HG03045 (cell line): ENCODE measurements at regions not wholly inside any gene's neighbourhood (a gene's known extent, or its start where the extent isn't known, plus 50 kb on each side); places are given as distances from the start of the nearest gene placed in this dataset.

Experiments
- ATAC-seq: cut with Tn5 transposase; IDR thresholded peaks from one replicate; pipeline ENCODE4 v1.9.1; 2021; ENCODE audit warnings: mild to moderate bottlenecking, moderate library complexity; ENCODE audit not compliant: unreplicated experiment

DNA sequence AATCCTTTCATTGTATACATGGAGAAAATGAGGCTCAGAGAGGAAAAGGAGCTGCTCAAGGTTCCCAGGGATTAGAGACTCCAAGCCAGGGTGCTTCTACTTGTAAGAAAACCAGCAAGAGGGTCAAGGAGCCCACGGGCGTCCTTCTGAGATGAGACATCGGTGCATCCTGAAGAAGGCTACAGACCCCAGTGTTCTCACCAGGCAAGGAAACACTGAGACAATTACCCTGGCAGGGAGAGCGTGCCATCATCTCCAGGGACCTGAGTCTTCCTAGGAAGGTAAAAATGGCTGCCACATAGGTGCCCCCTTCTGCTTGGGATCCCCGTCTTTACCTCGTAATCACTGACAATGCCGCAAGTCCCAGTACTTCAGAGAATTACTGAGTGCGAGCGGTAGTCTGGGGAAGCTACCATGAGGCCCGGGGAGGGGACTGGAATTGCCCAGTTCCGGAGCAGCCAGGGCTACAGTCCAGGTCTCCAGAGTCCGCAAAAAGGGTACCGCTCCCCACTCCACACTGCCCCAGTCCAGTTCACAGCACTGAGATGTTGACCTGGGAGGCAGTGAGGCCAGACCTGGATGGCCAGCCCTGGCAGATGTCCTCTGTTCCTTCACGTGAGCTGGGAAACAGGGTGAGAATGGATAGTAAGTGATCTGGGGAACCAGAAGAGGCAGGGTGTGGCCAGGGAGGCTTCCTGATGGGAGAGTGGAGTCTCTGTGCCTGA lies 164.7 kb upstream of the SMAD3 start:
- no peak for ATAC-seq

DNA sequence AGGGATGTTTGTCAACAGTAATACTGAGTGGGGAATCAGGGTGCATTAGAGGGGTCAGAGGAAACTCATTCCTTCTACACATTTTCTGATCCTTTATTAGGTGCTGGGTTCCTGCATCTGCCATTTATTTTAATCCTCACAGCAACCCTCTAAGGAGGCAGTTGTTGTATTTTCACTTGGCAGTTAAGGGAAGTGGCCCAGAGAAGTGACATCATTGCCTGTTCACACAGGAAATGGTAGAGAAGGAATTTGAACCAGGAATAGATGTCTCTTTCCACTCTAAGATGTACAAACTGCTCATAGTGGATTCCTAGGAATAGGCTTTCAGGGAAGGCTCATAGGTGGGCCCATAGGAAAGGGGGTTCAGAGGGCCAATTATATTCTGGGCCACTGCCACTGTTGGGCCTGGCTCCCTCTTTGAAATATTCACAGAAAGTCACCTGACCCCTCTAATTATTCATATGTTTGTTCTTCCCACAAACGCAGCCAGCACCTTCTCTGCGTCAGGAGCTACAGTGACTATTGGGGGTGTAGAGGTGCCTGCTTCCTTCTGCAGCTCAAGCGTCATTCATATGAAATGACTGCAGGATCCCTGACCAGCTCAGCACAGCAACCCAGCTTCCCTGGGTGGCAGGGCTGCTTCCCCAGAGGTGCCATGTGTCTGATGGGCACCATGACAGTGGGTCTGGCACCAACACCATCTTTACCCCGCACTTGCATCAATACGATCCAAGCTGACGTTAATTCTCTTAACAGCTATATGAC lies 163.9 kb upstream of the SMAD3 start:
- ATAC-seq = no peak

DNA sequence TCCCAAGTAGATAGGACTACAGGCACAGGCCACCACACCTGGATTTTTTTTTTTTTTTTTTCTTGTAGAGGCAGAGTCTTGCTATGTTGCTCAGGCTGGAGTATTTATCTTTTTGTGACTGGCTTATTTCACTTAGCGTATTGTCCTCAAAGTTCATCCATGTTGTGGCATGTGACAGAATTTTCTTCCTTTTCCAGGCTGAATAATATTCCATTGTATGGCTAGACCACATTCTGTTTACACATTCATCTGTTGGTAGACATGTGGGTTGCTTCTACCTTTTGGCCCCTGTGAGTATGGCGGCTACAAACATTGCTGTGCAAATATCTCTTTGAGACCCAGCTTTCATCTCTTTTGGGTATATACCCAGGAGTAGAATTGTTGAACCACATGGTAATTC lies 160.2 kb upstream of the SMAD3 start:
- ATAC-seq = no peak

DNA sequence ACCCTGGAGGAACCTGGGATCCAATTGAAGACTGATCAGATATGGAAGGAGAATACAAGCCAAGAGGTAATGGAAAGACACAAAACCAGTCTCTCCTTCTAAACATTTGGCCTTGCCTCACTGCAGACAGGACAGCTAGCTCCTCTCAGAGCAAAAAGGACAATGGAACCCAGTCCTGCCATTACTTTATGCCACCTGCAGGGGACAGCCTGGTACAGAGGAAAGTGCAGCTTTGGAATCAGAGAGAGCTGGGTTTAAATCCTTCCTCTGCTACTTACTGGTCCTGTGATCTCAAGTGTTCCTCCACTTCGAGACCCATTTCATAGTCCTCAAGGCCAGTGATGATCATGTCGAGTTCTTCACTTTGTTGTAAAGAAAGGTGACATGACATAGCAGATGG lies 159.4 kb upstream of the SMAD3 start:
- ATAC-seq = no peak

DNA sequence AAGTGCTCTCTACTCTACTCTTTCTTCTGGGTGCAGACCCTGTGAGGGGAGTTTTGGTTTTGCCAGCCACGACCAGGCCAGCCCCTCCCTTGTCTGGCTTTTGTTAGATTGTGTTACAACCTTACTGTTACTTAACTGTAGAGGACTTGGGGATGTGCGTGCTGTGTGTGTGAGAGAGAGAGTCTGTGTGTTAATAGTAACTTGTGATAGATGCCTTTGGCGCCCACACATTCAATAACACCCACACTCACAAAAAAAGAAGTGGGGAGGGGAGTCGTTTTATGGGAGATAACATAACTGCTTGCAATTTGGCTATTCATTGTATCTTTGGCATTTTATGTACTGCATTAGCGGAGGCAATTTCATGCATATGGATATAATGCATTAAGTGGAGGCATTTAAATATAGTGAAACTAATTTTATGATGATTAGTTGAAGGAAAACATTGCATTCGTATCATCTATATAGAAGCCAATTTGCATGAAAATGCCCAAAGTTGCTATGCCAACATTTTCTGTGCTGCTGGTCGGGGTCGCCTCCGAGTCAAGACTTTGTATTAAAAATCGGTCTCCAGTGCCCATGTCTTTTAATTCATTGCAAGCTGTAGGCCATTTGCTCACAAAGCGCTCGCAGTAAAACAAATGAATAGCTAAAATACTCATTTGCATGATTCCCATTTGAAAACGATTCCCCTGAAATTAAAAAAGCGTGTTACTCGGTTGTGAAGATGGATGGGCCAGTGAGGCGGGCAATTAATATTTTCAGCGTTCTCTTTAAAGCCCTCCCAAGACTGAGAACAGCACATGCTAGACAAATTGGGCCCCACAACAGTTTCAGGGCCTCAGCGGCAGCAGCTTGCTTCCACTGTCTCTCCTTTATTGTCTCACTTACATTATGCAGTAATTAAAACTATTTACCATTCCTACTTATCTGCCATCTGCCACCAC lies 158.5 kb upstream of the SMAD3 start:
- no peak for ATAC-seq

DNA sequence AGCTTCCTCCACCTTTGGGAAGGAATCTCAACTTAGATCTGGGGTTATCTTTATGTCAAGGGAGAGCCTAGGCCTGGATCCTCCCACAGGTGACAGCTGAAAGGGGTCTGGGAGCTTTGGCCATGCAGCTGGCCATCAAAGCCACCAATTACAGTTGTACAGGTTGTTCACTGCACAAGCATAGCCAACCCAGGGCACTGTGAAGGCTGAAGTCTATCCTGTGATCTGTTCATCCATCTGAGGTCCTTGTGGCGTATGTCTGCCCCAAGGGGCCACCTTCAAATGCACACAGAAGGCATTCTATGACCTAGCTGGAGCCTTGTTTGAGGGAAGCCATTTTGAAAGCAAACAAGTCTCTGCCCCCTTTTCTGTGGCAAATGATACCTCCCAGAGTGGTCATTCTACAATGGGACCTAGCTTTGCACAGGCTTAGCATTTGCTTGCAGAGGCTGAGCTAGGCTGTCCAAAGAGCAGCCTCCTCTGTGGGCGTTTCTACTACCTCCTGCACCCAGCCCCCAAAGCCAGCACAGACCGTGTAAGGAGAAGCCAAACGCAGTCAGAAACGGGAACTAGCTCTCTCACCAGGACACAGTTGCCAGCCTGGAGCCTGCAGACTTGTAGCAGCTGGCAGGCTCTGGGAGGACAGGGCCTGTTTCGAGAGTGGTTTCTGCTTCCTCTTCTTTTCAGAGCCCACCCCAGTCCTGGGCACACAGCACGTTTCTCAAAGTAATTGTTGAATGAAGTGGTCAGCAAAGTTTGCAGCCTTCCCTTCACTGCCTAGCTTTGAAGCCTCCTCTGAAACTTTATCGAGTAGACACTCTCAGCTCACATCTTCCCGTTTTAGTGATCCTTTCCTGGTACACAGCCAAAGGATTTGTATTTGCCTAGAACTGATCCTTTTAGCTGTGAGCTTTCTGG lies 157.3 kb upstream of the SMAD3 start:
- ATAC-seq = no peak

DNA sequence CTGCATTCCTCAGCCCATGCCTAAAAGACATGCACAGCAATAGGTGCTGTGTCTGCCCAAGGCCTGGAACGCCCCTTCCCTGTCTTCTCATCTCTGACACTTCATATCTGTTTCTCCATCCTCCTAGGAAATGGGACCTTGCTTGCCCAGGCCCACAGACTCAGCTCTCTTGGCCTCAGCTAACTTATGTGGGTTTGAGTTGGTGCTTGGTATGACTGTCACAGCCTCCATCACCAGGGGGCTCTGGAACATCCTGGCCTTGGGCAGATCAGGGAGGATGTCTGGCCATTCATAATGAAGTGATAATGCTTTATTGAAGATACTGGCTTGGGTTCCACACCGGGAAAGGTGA lies 156.7 kb upstream of the SMAD3 start:
- ATAC-seq = no peak

DNA sequence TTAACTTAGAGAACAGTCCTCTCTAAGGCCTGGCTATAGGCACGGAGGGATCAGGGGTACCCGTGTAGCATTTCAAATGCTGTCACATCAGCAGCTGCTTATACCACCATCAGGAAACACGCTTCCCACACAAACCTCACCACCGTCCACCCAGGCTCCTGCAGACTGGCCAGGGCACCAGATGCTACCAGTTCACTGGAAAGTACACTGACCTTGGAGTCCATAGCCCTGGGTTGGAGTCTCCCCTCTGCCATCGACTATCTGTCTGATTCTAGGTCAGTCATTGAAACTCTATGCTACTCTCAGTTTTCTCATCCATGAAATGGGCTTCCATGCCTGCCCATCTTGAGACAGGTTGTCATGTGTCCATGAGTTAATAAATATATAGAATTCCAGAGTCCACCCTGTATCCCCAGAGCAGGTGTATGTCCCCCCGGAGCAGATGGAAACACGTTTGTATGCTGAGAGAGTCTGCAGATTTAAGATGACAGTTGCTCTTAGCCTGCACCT lies 156.0 kb upstream of the SMAD3 start:
- no peak for ATAC-seq

DNA sequence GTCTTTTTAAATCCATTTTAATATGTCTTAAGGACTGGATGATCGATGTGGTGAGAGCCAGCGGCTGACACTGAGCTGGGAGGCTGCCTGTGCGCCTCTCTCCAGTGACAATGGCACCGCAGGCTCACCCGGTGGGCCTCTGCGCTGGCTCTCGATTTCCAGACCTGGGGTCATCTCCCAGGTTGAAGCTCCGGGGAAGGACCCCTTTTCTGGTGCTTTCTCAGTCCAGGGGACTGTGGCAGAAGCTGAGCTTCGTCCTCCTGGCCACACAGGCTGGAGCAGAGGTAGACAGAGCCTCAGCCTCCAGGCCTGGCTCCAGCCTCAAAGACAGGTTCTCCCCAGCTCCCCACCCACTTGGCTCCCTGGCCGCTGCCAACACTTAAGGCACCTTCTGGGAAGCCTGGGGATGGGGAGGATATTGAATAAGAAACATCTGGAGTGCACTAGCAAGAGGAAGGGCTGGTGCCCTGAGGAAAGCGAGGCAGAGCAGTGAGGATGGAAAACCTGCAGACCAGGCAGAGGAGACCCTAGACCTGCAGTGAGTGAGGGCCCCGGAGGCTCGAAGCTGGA lies 154.2 kb upstream of the SMAD3 start:
- no peak for ATAC-seq

DNA sequence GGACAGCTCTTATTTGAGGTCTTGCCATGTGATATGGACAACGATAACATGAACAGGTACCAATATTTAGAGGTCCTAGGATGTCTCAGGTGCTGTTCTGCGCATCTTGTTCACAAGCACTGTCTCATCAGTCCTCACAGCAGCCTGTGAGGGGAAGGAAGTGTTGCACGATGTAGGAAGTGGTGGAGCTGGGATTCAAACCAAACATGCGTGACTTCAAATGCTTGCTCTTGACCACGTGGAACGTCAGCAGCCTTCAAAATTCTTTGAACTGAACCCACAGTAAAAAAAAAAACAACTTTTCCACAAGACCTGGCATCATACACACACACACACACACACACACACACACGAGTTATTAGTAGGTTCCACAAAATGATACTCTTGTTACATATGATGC lies 153.4 kb upstream of the SMAD3 start:
- ATAC-seq = no peak

DNA sequence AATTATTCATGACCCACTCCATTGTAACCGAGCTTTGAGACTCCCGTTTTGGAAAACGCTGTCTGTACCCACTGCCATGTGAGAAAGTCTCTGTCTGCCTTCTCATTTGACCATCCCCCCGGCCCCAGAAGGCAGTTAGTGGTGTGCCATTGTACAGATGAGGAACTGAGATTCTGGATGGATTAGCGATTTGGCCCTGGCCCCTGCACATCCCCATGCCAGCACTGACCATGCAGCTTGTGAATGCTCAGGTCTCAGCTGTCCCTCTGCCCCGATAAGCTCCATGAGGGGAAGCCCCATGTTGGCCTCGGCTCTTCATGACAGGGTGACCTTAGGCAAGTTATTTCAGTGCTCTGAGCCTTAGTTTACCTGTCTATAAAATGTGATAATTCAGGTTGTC lies 153.0 kb upstream of the SMAD3 start:
- no peak for ATAC-seq

DNA sequence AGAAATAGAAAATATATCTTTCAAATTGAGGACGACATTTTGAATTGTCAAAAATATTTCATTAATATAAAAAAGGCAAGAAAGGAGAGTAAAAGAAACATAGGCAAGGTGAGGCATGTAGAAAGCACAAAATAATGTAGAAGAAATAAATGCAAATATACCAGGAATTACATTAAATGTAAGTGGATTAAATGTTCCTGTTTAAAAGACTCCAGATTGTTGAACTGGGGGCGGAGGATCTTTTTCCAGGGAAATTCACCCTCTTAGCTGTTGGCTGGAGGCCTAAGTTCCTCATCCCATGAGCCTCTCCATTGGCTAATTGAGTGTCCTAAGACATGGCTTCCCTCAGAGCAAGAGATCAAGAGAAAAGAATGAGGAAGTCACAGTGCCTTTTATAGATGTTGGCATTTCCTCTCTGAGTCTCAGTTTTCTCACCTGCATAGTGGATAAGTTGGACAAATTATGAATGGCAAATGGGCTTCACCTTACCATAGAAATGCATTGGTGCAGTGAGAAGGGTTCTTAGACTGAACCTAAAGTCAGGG lies 147.4 kb upstream of the SMAD3 start:
- ATAC-seq = no peak

DNA sequence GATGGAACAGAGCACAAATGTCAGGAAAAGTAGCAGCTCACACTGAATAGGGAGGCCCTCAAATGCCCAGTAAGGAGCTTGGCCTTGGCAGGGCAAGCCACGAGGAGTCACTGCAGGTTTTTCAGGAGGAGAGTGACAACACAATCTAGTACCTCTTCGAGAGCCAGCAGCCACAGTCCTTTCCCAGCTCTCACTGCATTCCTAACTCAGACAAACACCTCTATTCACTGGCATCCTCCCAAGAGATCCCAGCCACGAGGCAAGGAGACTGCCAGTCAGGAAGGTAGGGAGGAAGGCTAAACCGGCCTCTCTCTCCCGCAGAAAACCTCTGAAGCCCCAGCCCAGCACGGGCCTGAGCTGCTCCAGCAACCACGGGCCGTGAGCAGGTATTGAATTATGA lies 146.0 kb upstream of the SMAD3 start:
- ATAC-seq = no peak

DNA sequence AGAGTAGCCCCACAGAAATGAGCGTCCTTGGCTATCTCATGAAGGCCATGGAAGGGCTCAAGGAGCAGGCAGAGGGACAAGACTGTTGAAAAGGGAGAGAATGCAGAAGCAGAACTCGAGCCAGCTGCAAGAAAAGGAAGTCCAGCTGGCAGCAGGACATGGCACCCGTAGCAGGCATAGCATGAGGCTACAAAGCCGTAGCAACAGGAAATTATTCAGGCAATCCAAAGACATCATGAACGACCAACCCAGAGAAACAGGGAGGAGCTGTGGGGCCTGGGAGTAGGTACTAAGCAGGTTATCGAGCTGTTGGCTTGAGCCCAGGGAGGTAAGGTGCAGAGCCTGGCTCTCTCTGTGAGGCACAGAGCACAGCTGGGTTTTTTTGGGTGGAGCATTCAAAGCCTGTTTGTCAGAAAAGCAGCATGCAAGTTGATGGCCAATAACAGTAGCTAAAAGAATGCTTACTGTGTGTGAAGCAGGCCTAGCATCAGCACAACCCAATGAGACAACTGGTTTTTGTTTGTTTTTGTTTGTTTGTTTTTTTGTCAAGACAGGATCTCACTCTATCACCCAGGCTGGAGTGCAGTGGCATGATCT lies 144.0 kb upstream of the SMAD3 start:
- no peak for ATAC-seq

DNA sequence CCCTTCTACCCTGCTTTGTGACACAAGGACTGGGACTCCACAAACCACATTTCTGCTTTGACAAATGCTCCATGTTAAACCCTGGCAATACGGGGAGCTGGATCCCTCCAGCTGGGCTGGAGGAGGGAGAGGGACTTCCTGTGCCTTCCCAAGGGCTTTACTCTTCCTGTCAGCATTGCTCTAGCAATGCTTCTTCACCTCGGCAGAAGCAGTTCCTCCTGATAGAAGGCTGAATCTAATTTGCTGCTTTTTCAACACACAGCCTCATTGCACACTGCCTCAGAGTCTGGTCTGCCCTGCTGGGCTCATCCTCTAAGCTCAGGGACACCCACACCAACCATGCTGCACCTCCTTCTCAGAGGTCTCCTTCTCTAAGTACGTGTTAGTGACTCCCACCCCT lies 142.8 kb upstream of the SMAD3 start:
- ATAC-seq = no peak

DNA sequence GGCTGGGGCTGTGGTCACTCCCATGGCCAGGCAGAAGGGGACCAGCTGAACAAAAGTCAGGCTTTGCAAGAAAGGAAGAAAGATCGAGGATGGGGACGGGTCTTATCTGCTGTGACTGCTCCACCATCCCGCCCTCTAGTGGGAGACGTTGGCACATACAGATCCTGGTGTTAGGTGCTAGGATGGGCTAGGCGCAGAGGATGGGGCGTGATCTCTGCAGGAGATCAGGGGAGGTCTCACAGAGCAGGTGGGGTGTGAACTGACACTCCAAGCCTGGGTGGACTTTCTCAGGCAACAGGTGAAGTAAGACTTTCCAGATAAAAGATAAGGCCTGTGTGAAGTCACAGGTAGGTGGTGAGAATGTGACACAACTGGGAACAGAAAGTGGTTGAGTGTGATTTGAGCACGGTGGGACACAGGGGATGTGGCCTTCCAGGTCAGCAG lies 141.9 kb upstream of the SMAD3 start:
- ATAC-seq = no peak

DNA sequence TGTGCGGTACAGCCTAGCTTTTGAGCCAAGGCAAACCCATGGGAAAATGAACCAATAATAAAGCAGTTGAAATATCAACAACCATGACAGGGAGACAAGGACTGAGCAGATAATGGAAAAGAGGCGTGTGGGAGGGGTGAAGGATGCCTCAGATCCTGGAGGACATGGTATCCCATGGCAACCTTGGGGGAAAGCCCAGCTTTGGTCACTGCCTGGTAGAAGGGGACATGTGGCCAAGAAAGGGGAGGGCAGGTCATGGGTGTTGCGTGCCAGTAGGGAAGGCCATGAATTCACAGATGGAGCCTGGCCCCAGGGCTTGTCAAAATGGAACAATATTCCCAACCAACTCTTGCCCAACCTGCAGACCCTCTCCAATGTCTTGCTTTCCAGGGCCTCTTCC lies 140.5 kb upstream of the SMAD3 start:
- ATAC-seq = no peak

DNA sequence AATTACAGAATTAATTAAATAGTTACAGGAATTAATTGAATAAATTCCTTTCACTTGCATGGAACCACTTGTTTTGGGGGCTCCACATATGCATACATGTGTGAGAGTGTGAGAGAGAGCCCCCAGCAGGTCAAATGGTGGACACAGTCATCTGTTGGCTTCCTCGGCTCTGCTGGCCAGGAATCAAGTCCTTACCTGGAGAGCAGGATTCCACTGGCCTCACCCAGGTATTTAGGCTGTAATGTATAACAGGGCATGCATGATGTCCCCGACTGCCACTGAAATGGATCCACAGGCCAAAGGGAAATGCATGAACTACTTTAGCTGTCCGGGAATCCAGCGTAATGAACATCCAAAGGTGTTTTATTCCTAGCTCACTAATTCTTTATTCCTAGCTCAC lies 139.7 kb upstream of the SMAD3 start:
- ATAC-seq = no peak
